HEK293 (cell line): ENCODE measurements at regions not wholly inside any gene's neighbourhood (a gene's known extent, or its start where the extent isn't known, plus 50 kb on each side); places are given as distances from the start of the nearest gene placed in this dataset.

ENCODE experiments used
- CTCF ChIA-PET: fragments of 350-600 bp; formaldehyde crosslinking; extraction: SDS; loops from one replicate; lab custom pipeline; 2021; ENCODE audit warnings: antibody characterized with exemption; lab: Yijun Ruan, JAX
- POLR2A ChIA-PET: fragments of 300-600 bp; formaldehyde crosslinking; extraction: SDS; loops from one replicate; lab custom pipeline; 2020; ENCODE audit warnings: antibody characterized with exemption, inconsistent platforms; lab: Yijun Ruan, JAX
- H3K27ac ChIP-seq: fragments of 200-500 bp; sonication (Bioruptor generic); 2 replicates; pipeline ENCODE4 v1.5.1; 2014; ENCODE audit warnings: low read depth, low read length, control low read depth, inconsistent platforms; ENCODE audit errors: extremely low read depth
- H3K36me3 ChIP-seq, 2 experiments: fragments of 200-500 bp in 1 of 2; sonication (Bioruptor generic) in 1 of 2; 1 replicate in 1 of 2; 2 replicates in 1 of 2; pipeline ENCODE4 v1.5.1; 2014 to 2017; ENCODE audit warnings: inconsistent platforms in 2 of 2, low read length in 2 of 2; ENCODE audit not compliant: control insufficient read depth in 2 of 2, insufficient read depth in 1 of 2
- H3K4me1 ChIP-seq: fragments of 200-500 bp; sonication (Bioruptor generic); 2 replicates; pipeline ENCODE4 v1.5.1; 2014; ENCODE audit warnings: mild to moderate bottlenecking, low read length, inconsistent platforms; ENCODE audit not compliant: control insufficient read depth, insufficient read depth
- H3K4me3 ChIP-seq: 2 replicates; pipeline ENCODE4 v1.5.1; 2011; ENCODE audit warnings: low read depth, mild to moderate bottlenecking, control low read depth, low read length, moderate library complexity
- H3K9me3 ChIP-seq: fragments of 200-500 bp; sonication (Bioruptor generic); 2 replicates; pipeline ENCODE4 v1.5.1; 2014; ENCODE audit warnings: low read depth, low read length, inconsistent platforms; ENCODE audit not compliant: control insufficient read depth, insufficient read depth
- AEBP2 ChIP-seq: fragments of 450-650 bp; formaldehyde crosslinking; IDR thresholded peaks from 2 replicates; pipeline ENCODE4 v1.5.1; 2016; ENCODE audit warnings: missing biosample characterization, missing genetic modification characterization, borderline replicate concordance
- KLF8 ChIP-seq: fragments of 450-650 bp; formaldehyde crosslinking; IDR thresholded peaks from 2 replicates; pipeline ENCODE4 v1.5.1; 2016; ENCODE audit warnings: missing biosample characterization, missing genetic modification characterization
- MZF1 ChIP-seq: fragments of 450-650 bp; formaldehyde crosslinking; IDR thresholded peaks from 2 replicates; pipeline ENCODE4 v1.5.1; 2017; ENCODE audit warnings: missing biosample characterization, missing genetic modification characterization, borderline replicate concordance
- RBAK ChIP-seq: fragments of 450-650 bp; formaldehyde crosslinking; IDR thresholded peaks from 2 replicates; pipeline ENCODE4 v1.5.1; 2016; ENCODE audit warnings: missing biosample characterization, missing genetic modification characterization
- ZBTB20 ChIP-seq: fragments of 450-650 bp; formaldehyde crosslinking; IDR thresholded peaks from 2 replicates; pipeline ENCODE4 v1.5.1; 2016; ENCODE audit warnings: missing biosample characterization, missing genetic modification characterization
- ZFP3 ChIP-seq: fragments of 450-650 bp; formaldehyde crosslinking; IDR thresholded peaks from 2 replicates; pipeline ENCODE4 v1.5.1; 2016; ENCODE audit warnings: low read depth, missing biosample characterization, missing genetic modification characterization
- ZNF10 ChIP-seq: fragments of 450-650 bp; formaldehyde crosslinking; IDR thresholded peaks from 2 replicates; pipeline ENCODE4 v1.5.1; 2017; ENCODE audit warnings: missing biosample characterization, missing genetic modification characterization
- ZNF155 ChIP-seq: fragments of 450-650 bp; formaldehyde crosslinking; IDR thresholded peaks from 2 replicates; pipeline ENCODE4 v1.5.1; 2016; ENCODE audit warnings: missing biosample characterization, missing genetic modification characterization
- ZNF16 ChIP-seq: fragments of 450-650 bp; formaldehyde crosslinking; IDR thresholded peaks from 2 replicates; pipeline ENCODE4 v1.5.1; 2016; ENCODE audit warnings: low read depth, missing biosample characterization, missing genetic modification characterization
- ZNF266 ChIP-seq: fragments of 450-650 bp; formaldehyde crosslinking; IDR thresholded peaks from 2 replicates; pipeline ENCODE4 v1.5.1; 2016; ENCODE audit warnings: missing biosample characterization, missing genetic modification characterization, low read depth
- ZNF423 ChIP-seq: fragments of 450-650 bp; formaldehyde crosslinking; IDR thresholded peaks from 2 replicates; pipeline ENCODE4 v1.5.1; 2016; ENCODE audit warnings: missing biosample characterization, missing genetic modification characterization
- ZNF449 ChIP-seq: fragments of 450-650 bp; formaldehyde crosslinking; IDR thresholded peaks from 2 replicates; pipeline ENCODE4 v1.5.1; 2017; ENCODE audit warnings: missing biosample characterization, mild to moderate bottlenecking, missing genetic modification characterization, moderate library complexity
- ZNF48 ChIP-seq: fragments of 450-650 bp; formaldehyde crosslinking; IDR thresholded peaks from 2 replicates; pipeline ENCODE4 v1.5.1; 2016; ENCODE audit warnings: missing biosample characterization, missing genetic modification characterization
- ZNF529 ChIP-seq: fragments of 450-650 bp; formaldehyde crosslinking; IDR thresholded peaks from 2 replicates; pipeline ENCODE4 v1.5.1; 2017; ENCODE audit warnings: missing genetic modification characterization, missing biosample characterization; ENCODE audit not compliant: insufficient replicate concordance
- ZNF560 ChIP-seq: fragments of 450-650 bp; formaldehyde crosslinking; IDR thresholded peaks from 2 replicates; pipeline ENCODE4 v1.5.1; 2017; ENCODE audit warnings: missing biosample characterization, missing genetic modification characterization, borderline replicate concordance
- ZNF596 ChIP-seq: fragments of 450-650 bp; IDR thresholded peaks from 2 replicates; pipeline ENCODE4 v1.5.0; 2018; ENCODE audit warnings: missing biosample characterization, mild to moderate bottlenecking, missing genetic modification characterization, moderate library complexity
- ZNF837 ChIP-seq: fragments of 450-650 bp; formaldehyde crosslinking; IDR thresholded peaks from 2 replicates; pipeline ENCODE4 v1.5.1; 2016; ENCODE audit warnings: missing biosample characterization, missing genetic modification characterization
- TF ChIP-seq, protein P1 (sequence below): fragments of 450-650 bp; formaldehyde crosslinking; IDR thresholded peaks from 2 replicates; pipeline ENCODE4 v1.5.1; 2017; ENCODE audit warnings: missing biosample characterization, missing genetic modification characterization
- TF ChIP-seq, protein P2 (sequence below): fragments of 450-650 bp; formaldehyde crosslinking; IDR thresholded peaks from 2 replicates; pipeline ENCODE4 v1.5.1; 2016; ENCODE audit warnings: missing biosample characterization, missing genetic modification characterization

DNA sequence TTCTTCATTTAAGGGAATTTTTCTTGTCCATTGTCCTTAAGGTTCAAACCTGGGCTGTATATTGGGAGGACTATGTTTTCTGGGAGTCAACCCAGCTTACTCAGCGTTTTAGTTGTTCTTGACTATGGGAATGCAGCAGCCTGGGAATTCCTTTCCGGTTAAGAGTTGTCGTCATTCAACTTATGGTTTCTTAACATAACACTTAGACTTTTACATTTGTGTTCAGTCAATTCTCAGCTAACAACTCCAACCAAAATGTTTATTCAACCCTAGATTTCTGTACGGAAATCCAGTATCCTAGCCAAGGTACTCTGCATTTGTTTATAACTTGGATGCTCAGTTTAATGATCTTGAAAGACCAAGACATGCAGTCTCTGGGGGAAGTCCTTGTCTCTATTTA, 960.9 kb downstream of the CBLN2 start:
- TF ChIP-seq ZNF155 (tag by site-specific recombination) (no peak), ZNF560 (tag by site-specific recombination) (no peak), RBAK (tag by site-specific recombination) (no peak), ZFP3 (no peak), ZNF10 (tag by site-specific recombination) (no peak), ZNF48 (no peak), ZNF16 (tag by site-specific recombination) (no peak), MZF1 (tag by site-specific recombination) (no peak), KLF8 (tag by site-specific recombination) (no peak), ZNF837 (tag by site-specific recombination) (no peak), ZBTB20 (tag by site-specific recombination) (no peak), ZNF529 (tag by site-specific recombination) (no peak), ZNF423 (tag by site-specific recombination) (no peak)
- TF ChIP-seq, protein P1, sequence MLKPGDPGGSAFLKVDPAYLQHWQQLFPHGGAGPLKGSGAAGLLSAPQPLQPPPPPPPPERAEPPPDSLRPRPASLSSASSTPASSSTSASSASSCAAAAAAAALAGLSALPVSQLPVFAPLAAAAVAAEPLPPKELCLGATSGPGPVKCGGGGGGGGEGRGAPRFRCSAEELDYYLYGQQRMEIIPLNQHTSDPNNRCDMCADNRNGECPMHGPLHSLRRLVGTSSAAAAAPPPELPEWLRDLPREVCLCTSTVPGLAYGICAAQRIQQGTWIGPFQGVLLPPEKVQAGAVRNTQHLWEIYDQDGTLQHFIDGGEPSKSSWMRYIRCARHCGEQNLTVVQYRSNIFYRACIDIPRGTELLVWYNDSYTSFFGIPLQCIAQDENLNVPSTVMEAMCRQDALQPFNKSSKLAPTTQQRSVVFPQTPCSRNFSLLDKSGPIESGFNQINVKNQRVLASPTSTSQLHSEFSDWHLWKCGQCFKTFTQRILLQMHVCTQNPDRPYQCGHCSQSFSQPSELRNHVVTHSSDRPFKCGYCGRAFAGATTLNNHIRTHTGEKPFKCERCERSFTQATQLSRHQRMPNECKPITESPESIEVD (tag by site-specific recombination): no peak
- TF ChIP-seq, protein P2, sequence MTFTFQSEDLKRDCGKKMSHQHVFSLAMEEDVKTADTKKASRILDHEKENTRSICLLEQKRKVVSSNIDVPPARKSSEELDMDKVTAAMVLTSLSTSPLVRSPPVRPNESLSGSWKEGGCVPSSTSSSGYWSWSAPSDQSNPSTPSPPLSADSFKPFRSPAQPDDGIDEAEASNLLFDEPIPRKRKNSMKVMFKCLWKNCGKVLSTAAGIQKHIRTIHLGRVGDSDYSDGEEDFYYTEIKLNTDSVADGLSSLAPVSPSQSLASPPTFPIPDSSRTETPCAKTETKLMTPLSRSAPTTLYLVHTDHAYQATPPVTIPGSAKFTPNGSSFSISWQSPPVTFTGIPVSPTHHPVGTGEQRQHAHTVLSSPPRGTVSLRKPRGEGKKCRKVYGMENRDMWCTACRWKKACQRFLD (tag by site-specific recombination): no peak
- Histone ChIP-seq H3K27ac (no peak overlapping the region), H3K36me3 (no peaks in the 10 kb centered on the region), H3K4me3 (no peak overlapping the region), H3K9me3 (no peaks in the 10 kb centered on the region), H3K4me1 (no peaks in the 10 kb centered on the region)
- CTCF ChIA-PET: no interaction called here
- POLR2A ChIA-PET: no interaction called here

- TF ChIP-seq ZNF596 (tag by site-specific recombination) (no peak), AEBP2 (tag by site-specific recombination) (no peak), MZF1 (tag by site-specific recombination) (no peak), ZNF266 (no peak), ZNF449 (no peak)
- H3K36me3 ChIP-seq: no peaks in the 10 kb centered on the region
- H3K4me3 ChIP-seq: no peak overlapping the region
- no peaks in the 10 kb centered on the region for H3K9me3 ChIP-seq
- H3K4me1 ChIP-seq: no peaks in the 10 kb centered on the region
- ChIA-PET POLR2A (no interaction called here), CTCF (no interaction called here)
- no peak overlapping the region for H3K27ac ChIP-seq
Observed at GRCh38 chr18:71554686-71555085, 989.5 kb downstream of the CBLN2 start.
